WTC11 (cell line): ENCODE measurements at regions not wholly inside any gene's neighbourhood (a gene's known extent, or its start where the extent isn't known, plus 50 kb on each side); places are given as distances from the start of the nearest gene placed in this dataset.

ENCODE experiments used
- ATAC-seq: fragments of 200-7000 bp; cut with Tn5 transposase; 2 replicates; pipeline ENCODE4 v1.10.0; 2021; ENCODE audit warnings: mild to moderate bottlenecking, moderate library complexity
- CTCF ChIA-PET: fragments of 300-600 bp; sonication (Branson Sonifier 250); formaldehyde crosslinking; loops from one replicate; lab custom pipeline; 2021; ENCODE audit warnings: antibody characterized with exemption; lab: Charles Lee
- POLR2A ChIA-PET: fragments of 350-600 bp; sonication (Branson Sonifier 250); formaldehyde crosslinking; loops from one replicate; lab custom pipeline; 2021; ENCODE audit warnings: antibody characterized with exemption; lab: Charles Lee
- DNase-seq: peaks from one replicate; pipeline ENCODE4 v3.0.0; 2021; ENCODE audit warnings: low spot score
- H3K27ac Mint-ChIP-seq: 2 replicates; pipeline ENCODE4 v1.8.0; 2021; ENCODE audit warnings: mixed read lengths
- H3K27me3 Mint-ChIP-seq: 2 replicates; pipeline ENCODE4 v1.8.0; 2021; ENCODE audit warnings: low read depth, mild to moderate bottlenecking, moderate library complexity, mixed read lengths
- H3K36me3 Mint-ChIP-seq: 2 replicates; pipeline ENCODE4 v1.8.0; 2021; ENCODE audit warnings: mixed read lengths
- H3K4me1 Mint-ChIP-seq: 2 replicates; pipeline ENCODE4 v1.8.0; 2022; ENCODE audit warnings: mixed read lengths
- H3K4me3 Mint-ChIP-seq: 2 replicates; pipeline ENCODE4 v1.8.0; 2021; ENCODE audit warnings: mild to moderate bottlenecking, moderate library complexity, mixed read lengths
- H3K9me3 Mint-ChIP-seq: 2 replicates; pipeline ENCODE4 v1.8.0; 2021; ENCODE audit warnings: mixed read lengths
- CTCF ChIP-seq: fragments of 200-600 bp; IDR thresholded peaks from 2 replicates; pipeline ENCODE4 v1.8.0; 2022; ENCODE audit warnings: antibody characterized with exemption
- EMX1 ChIP-seq: fragments of 250-450 bp; sonication (Bioruptor Pico); IDR thresholded peaks from 2 replicates; pipeline ENCODE4 v1.8.0; 2021; ENCODE audit warnings: mild to moderate bottlenecking
- ETV6 ChIP-seq: sonication (generic); formaldehyde crosslinking; IDR thresholded peaks from 2 replicates; pipeline ENCODE4 v1.8.1; 2022; ENCODE audit warnings: mild to moderate bottlenecking, missing genetic modification reagents
- GABPB1 ChIP-seq: sonication (generic); formaldehyde crosslinking; IDR thresholded peaks from 2 replicates; pipeline ENCODE4 v1.8.1; 2023; ENCODE audit warnings: mild to moderate bottlenecking, missing genetic modification reagents
- JUN ChIP-seq: sonication (generic); formaldehyde crosslinking; IDR thresholded peaks from 2 replicates; pipeline ENCODE4 v1.8.0; 2023; ENCODE audit warnings: mild to moderate bottlenecking, missing genetic modification reagents
- KAT7 ChIP-seq: sonication (generic); formaldehyde crosslinking; IDR thresholded peaks from 2 replicates; pipeline ENCODE4 v1.8.1; 2023; ENCODE audit warnings: missing genetic modification reagents, mild to moderate bottlenecking, borderline replicate concordance
- MXD4 ChIP-seq: fragments of 250-450 bp; sonication (Bioruptor Pico); IDR thresholded peaks from 2 replicates; pipeline ENCODE4 v1.8.0; 2021; ENCODE audit warnings: mild to moderate bottlenecking, moderate library complexity, borderline replicate concordance
- MYBL2 ChIP-seq: sonication (generic); formaldehyde crosslinking; IDR thresholded peaks from 2 replicates; pipeline ENCODE4 v1.8.1; 2023; ENCODE audit warnings: mild to moderate bottlenecking, moderate library complexity, missing genetic modification reagents
- NFATC4 ChIP-seq: fragments of 250-450 bp; sonication (Bioruptor Pico); IDR thresholded peaks from 2 replicates; pipeline ENCODE4 v1.9.0; 2021; ENCODE audit warnings: mild to moderate bottlenecking
- NFYB ChIP-seq: sonication (generic); formaldehyde crosslinking; conservative IDR thresholded peaks from 2 replicates; pipeline ENCODE4 v1.8.0; 2022; ENCODE audit warnings: low read depth, missing genetic modification reagents
- NR3C1 ChIP-seq: sonication (generic); formaldehyde crosslinking; conservative IDR thresholded peaks from 2 replicates; pipeline ENCODE4 v1.8.1; 2023; ENCODE audit warnings: low read depth, mild to moderate bottlenecking, missing genetic modification reagents
- SMAD3 ChIP-seq: sonication (generic); formaldehyde crosslinking; IDR thresholded peaks from 2 replicates; pipeline ENCODE4 v1.8.0; 2022; ENCODE audit warnings: missing genetic modification reagents, mild to moderate bottlenecking, borderline replicate concordance
- SMAD4 ChIP-seq: sonication (generic); formaldehyde crosslinking; IDR thresholded peaks from 2 replicates; pipeline ENCODE4 v1.8.0; 2022; ENCODE audit warnings: mild to moderate bottlenecking, missing genetic modification reagents
- USF1 ChIP-seq: sonication (generic); formaldehyde crosslinking; IDR thresholded peaks from 2 replicates; pipeline ENCODE4 v1.8.0; 2022; ENCODE audit warnings: mild to moderate bottlenecking, missing genetic modification reagents
- ZNF219 ChIP-seq: sonication (generic); formaldehyde crosslinking; IDR thresholded peaks from 2 replicates; pipeline ENCODE4 v1.8.0; 2023; ENCODE audit warnings: missing genetic modification reagents, mild to moderate bottlenecking, borderline replicate concordance
- ZNF232 ChIP-seq: sonication (generic); formaldehyde crosslinking; IDR thresholded peaks from 2 replicates; pipeline ENCODE4 v1.8.0; 2022; ENCODE audit warnings: mild to moderate bottlenecking, missing genetic modification reagents
- ZNF263 ChIP-seq: sonication (generic); formaldehyde crosslinking; IDR thresholded peaks from 2 replicates; pipeline ENCODE4 v1.8.1; 2022; ENCODE audit warnings: low read depth, mild to moderate bottlenecking, moderate library complexity, missing genetic modification reagents
- ZNF317 ChIP-seq: sonication (generic); formaldehyde crosslinking; IDR thresholded peaks from 2 replicates; pipeline ENCODE4 v1.8.1; 2023; ENCODE audit warnings: low read depth, mild to moderate bottlenecking, moderate library complexity, missing genetic modification reagents, borderline replicate concordance
- ZNF416 ChIP-seq: fragments of 250-450 bp; sonication (Bioruptor Pico); IDR thresholded peaks from 2 replicates; pipeline ENCODE4 v1.9.0; 2021; ENCODE audit warnings: mild to moderate bottlenecking, inconsistent platforms
- ZNF671 ChIP-seq: fragments of 250-450 bp; sonication (Bioruptor Pico); IDR thresholded peaks from 2 replicates; pipeline ENCODE4 v1.8.0; 2021; ENCODE audit warnings: mild to moderate bottlenecking
- TF ChIP-seq, protein P1 (sequence below): sonication (generic); formaldehyde crosslinking; IDR thresholded peaks from 2 replicates; pipeline ENCODE4 v1.8.1; 2023; ENCODE audit warnings: mild to moderate bottlenecking, missing genetic modification reagents, borderline replicate concordance
- TF ChIP-seq, protein P2 (sequence below): sonication (generic); formaldehyde crosslinking; IDR thresholded peaks from 2 replicates; pipeline ENCODE4 v1.8.1; 2022; ENCODE audit warnings: mild to moderate bottlenecking, missing genetic modification reagents, moderate library complexity, borderline replicate concordance
- TF ChIP-seq, protein P3 (sequence below): fragments of 250-450 bp; sonication (Bioruptor Pico); IDR thresholded peaks from 2 replicates; pipeline ENCODE4 v2.1.2; 2022; ENCODE audit warnings: mild to moderate bottlenecking, moderate library complexity
- TF ChIP-seq, protein P4 (sequence below): sonication (generic); formaldehyde crosslinking; IDR thresholded peaks from 2 replicates; pipeline ENCODE4 v1.8.1; 2022; ENCODE audit warnings: missing genetic modification reagents, borderline replicate concordance

DNA sequence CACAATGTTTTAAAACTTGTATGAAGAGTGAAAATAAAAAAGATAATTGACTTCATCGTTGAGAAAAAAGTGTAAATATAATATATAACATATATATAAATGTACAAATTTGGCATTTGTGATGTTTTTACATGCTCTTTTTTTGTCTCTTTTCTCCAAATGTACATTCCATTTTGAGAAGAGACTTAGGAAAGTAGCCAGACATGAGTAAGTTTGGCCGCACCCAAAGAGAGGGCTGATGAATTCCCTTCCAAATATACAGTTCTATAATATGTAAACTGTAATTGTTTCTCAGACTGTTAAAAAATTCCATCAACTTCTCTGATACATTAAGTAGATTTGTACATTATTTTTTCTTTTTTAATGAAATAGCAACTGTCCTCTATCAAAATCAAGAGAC, 193.2 kb upstream of the MAP3K1 start (continued):
- no peak for TF ChIP-seq ZNF263 (CRISPR knock-in tag)
- no peak for TF ChIP-seq JUN
- no peak for TF ChIP-seq ZNF317
- no peak for TF ChIP-seq ETV6 (CRISPR knock-in tag)

- ChIA-PET CTCF (no interaction called here), POLR2A (no interaction called here)
- TF ChIP-seq, protein P1, sequence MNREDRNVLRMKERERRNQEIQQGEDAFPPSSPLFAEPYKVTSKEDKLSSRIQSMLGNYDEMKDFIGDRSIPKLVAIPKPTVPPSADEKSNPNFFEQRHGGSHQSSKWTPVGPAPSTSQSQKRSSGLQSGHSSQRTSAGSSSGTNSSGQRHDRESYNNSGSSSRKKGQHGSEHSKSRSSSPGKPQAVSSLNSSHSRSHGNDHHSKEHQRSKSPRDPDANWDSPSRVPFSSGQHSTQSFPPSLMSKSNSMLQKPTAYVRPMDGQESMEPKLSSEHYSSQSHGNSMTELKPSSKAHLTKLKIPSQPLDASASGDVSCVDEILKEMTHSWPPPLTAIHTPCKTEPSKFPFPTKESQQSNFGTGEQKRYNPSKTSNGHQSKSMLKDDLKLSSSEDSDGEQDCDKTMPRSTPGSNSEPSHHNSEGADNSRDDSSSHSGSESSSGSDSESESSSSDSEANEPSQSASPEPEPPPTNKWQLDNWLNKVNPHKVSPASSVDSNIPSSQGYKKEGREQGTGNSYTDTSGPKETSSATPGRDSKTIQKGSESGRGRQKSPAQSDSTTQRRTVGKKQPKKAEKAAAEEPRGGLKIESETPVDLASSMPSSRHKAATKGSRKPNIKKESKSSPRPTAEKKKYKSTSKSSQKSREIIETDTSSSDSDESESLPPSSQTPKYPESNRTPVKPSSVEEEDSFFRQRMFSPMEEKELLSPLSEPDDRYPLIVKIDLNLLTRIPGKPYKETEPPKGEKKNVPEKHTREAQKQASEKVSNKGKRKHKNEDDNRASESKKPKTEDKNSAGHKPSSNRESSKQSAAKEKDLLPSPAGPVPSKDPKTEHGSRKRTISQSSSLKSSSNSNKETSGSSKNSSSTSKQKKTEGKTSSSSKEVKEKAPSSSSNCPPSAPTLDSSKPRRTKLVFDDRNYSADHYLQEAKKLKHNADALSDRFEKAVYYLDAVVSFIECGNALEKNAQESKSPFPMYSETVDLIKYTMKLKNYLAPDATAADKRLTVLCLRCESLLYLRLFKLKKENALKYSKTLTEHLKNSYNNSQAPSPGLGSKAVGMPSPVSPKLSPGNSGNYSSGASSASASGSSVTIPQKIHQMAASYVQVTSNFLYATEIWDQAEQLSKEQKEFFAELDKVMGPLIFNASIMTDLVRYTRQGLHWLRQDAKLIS: no peak
- TF ChIP-seq MXD4 (CRISPR knock-in tag): no peak
- no peak for TF ChIP-seq NR3C1
- no peak for TF ChIP-seq GABPB1
- no peak for TF ChIP-seq ZNF317
- TF ChIP-seq MYBL2: no peak
- no peak for TF ChIP-seq NFYB (CRISPR knock-in tag)
- TF ChIP-seq ZNF232 (CRISPR knock-in tag): no peak
- TF ChIP-seq SMAD4: no peak
- no peak for TF ChIP-seq EMX1 (CRISPR knock-in tag)
- TF ChIP-seq, protein P2, sequence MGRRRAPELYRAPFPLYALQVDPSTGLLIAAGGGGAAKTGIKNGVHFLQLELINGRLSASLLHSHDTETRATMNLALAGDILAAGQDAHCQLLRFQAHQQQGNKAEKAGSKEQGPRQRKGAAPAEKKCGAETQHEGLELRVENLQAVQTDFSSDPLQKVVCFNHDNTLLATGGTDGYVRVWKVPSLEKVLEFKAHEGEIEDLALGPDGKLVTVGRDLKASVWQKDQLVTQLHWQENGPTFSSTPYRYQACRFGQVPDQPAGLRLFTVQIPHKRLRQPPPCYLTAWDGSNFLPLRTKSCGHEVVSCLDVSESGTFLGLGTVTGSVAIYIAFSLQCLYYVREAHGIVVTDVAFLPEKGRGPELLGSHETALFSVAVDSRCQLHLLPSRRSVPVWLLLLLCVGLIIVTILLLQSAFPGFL (CRISPR knock-in tag): no peak
- TF ChIP-seq, protein P3, sequence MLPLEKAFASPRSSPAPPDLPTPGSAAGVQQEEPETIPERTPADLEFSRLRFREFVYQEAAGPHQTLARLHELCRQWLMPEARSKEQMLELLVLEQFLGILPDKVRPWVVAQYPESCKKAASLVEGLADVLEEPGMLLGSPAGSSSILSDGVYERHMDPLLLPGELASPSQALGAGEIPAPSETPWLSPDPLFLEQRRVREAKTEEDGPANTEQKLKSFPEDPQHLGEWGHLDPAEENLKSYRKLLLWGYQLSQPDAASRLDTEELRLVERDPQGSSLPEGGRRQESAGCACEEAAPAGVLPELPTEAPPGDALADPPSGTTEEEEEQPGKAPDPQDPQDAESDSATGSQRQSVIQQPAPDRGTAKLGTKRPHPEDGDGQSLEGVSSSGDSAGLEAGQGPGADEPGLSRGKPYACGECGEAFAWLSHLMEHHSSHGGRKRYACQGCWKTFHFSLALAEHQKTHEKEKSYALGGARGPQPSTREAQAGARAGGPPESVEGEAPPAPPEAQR (CRISPR knock-in tag): no peak
- TF ChIP-seq USF1 (CRISPR knock-in tag): no peak
- no peak for TF ChIP-seq ZNF671 (CRISPR knock-in tag)
- DNase-seq: no peak
- ATAC-seq: no peak
- no peak overlapping the region for H3K4me3 Mint-ChIP-seq
- H3K27ac Mint-ChIP-seq: no peak overlapping the region
- H3K9me3 Mint-ChIP-seq: peaks cover 43% of the 10 kb centered on the region
- H3K36me3 Mint-ChIP-seq: peaks cover 25% of the 10 kb centered on the region
- no peaks in the 10 kb centered on the region for H3K27me3 Mint-ChIP-seq
- peaks cover 16% of the 10 kb centered on the region for H3K4me1 Mint-ChIP-seq
These were observed 194.3 kb upstream of the MAP3K1 start for GRCh38 chr5:56620903-56621677.

DNA sequence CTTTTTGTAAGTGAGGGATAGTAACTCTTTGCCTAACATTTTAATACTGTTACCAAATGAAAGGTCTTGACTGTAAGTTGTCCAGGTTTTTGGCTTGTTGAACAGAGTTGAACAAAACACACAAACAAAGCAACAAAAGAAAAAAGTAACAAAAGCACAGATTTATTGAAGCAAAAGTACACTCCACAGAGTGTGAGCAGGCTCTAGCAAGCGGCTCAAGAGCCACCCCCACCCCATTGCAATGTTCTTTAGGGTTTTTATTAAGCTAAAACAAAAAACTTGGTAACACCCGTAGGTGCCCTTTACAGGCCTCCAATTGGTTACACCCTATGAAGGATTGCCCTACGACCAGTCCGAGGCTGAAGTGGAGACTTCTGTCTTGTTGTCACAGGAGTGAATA, 197.4 kb upstream of the MAP3K1 start:
- Mint-ChIP-seq H3K27ac (no peak overlapping the region), H3K27me3 (no peaks in the 10 kb centered on the region), H3K4me1 (peaks cover 36% of the 10 kb centered on the region), H3K4me3 (no peak overlapping the region), H3K9me3 (peaks cover 45% of the 10 kb centered on the region), H3K36me3 (peaks cover 25% of the 10 kb centered on the region)
- DNase-seq (no peak), ATAC-seq (no peak)
- POLR2A ChIA-PET: no interaction called here
- CTCF ChIA-PET: no interaction called here
- TF ChIP-seq ZNF263 (CRISPR knock-in tag): no peak
- no peak for TF ChIP-seq ZNF219 (CRISPR knock-in tag)
- TF ChIP-seq, protein P4, sequence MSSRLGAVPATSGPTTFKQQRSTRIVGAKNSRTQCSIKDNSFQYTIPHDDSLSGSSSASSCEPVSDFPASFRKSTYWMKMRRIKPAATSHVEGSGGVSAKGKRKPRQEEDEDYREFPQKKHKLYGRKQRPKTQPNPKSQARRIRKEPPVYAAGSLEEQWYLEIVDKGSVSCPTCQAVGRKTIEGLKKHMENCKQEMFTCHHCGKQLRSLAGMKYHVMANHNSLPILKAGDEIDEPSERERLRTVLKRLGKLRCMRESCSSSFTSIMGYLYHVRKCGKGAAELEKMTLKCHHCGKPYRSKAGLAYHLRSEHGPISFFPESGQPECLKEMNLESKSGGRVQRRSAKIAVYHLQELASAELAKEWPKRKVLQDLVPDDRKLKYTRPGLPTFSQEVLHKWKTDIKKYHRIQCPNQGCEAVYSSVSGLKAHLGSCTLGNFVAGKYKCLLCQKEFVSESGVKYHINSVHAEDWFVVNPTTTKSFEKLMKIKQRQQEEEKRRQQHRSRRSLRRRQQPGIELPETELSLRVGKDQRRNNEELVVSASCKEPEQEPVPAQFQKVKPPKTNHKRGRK (CRISPR knock-in tag): no peak
- TF ChIP-seq CTCF: no peak
- no peak for TF ChIP-seq SMAD3 (CRISPR knock-in tag)
- no peak for TF ChIP-seq ZNF232 (CRISPR knock-in tag)
- TF ChIP-seq SMAD4: no peak
- no peak for TF ChIP-seq KAT7 (CRISPR knock-in tag)
- no peak for TF ChIP-seq ZNF416 (CRISPR knock-in tag)
- no peak for TF ChIP-seq NFATC4 (CRISPR knock-in tag)
